ENCODE measurements at regions not wholly inside any gene's neighbourhood (a gene's known extent, or its start where the extent isn't known, plus 50 kb on each side); places are given as distances from the start of the nearest gene placed in this dataset.

- 24% methylated on average over 3 of the region's 3 CpGs for WGBS, 2 donors
- intact Hi-C loops (cut with DNase I; ENCODE audit: low total_unique reads): no loop called here
- no peak for TF ChIP-seq POLR2A (IDR thresholded peaks at IDR 0.05)
- TF ChIP-seq, protein P1, sequence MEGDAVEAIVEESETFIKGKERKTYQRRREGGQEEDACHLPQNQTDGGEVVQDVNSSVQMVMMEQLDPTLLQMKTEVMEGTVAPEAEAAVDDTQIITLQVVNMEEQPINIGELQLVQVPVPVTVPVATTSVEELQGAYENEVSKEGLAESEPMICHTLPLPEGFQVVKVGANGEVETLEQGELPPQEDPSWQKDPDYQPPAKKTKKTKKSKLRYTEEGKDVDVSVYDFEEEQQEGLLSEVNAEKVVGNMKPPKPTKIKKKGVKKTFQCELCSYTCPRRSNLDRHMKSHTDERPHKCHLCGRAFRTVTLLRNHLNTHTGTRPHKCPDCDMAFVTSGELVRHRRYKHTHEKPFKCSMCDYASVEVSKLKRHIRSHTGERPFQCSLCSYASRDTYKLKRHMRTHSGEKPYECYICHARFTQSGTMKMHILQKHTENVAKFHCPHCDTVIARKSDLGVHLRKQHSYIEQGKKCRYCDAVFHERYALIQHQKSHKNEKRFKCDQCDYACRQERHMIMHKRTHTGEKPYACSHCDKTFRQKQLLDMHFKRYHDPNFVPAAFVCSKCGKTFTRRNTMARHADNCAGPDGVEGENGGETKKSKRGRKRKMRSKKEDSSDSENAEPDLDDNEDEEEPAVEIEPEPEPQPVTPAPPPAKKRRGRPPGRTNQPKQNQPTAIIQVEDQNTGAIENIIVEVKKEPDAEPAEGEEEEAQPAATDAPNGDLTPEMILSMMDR (IDR thresholded peaks at IDR 0.05): no peak
- no peak for DNase-seq (ENCODE audit: low spot score in 2 of 2)
- no peak overlapping the region for H3K4me3 ChIP-seq (ENCODE audit: low read depth, poor library complexity, severe bottlenecking)
Observed at GRCh38 chr3:191882289-191882688, 421.3 kb downstream of the PYDC2 start.

GRCh38 chr3:191884132-191884531, 423.2 kb downstream of the PYDC2 start:
- no peak for DNase-seq (ENCODE audit: low spot score in 2 of 2)
- no peak for TF ChIP-seq POLR2A (IDR thresholded peaks at IDR 0.05)
- TF ChIP-seq, protein P1 (IDR thresholded peaks at IDR 0.05): no peak
- intact Hi-C loops (cut with DNase I; ENCODE audit: low total_unique reads): no loop called here
- H3K4me3 ChIP-seq (ENCODE audit: low read depth, poor library complexity, severe bottlenecking): no peak overlapping the region

DNA sequence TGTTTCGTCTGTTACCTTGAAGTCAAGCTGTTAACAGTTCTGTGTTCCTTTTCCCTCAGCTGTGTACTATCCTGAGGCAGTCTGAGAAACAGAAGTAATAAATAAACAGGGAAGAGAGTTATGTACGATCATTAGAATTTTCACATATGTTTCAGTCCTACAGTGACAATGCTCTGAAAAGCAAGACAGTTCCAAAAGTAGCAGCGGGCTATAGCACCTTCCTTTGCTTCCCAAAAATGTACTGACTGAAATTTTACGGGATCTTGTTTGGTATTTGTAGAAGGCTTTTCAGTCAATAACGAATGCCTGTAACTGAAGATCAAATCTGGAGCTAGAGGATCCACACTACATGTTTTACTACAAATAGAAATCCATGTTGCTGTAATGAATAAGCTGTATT, 428.1 kb downstream of the PYDC2 start:
- 52 to 62% methylated on average over 5 of the region's 5 CpGs for whole genome bisulfite sequencing, 2 donors
- DNase-seq (ENCODE audit: low spot score in 2 of 2): no peak
- no peak overlapping the region for H3K4me3 ChIP-seq (ENCODE audit: low read depth, poor library complexity, severe bottlenecking)
- TF ChIP-seq, protein P1 (IDR thresholded peaks at IDR 0.05): no peak
- no peak for TF ChIP-seq POLR2A (IDR thresholded peaks at IDR 0.05)
- intact Hi-C loops (cut with DNase I; ENCODE audit: low total_unique reads): no loop called here

GRCh38 chr3:191889756-191890155, 428.8 kb downstream of the PYDC2 start:
- H3K4me3 ChIP-seq (ENCODE audit: low read depth, poor library complexity, severe bottlenecking): no peak overlapping the region
- intact Hi-C loops (cut with DNase I; ENCODE audit: low total_unique reads): no loop called here
- TF ChIP-seq, protein P1 (IDR thresholded peaks at IDR 0.05): no peak
- TF ChIP-seq POLR2A (IDR thresholded peaks at IDR 0.05): no peak
- DNase-seq (ENCODE audit: low spot score in 2 of 2): no peak
- WGBS, 2 donors: 58 to 65% methylated on average over 1 of the region's 1 CpG

GRCh38 chr3:191894406-191894805, 433.4 kb downstream of the PYDC2 start:
- intact Hi-C loops (cut with DNase I; ENCODE audit: low total_unique reads): no loop called here
- TF ChIP-seq POLR2A (IDR thresholded peaks at IDR 0.05): no peak
- TF ChIP-seq, protein P1 (IDR thresholded peaks at IDR 0.05): no peak
- no peak for DNase-seq (ENCODE audit: low spot score in 2 of 2)
- 29 to 46% methylated on average over 1 of the region's 1 CpG for WGBS, 2 donors
- H3K4me3 ChIP-seq (ENCODE audit: low read depth, poor library complexity, severe bottlenecking): no peak overlapping the region

- no peak overlapping the region for H3K4me3 ChIP-seq (ENCODE audit: low read depth, poor library complexity, severe bottlenecking)
- TF ChIP-seq, protein P1 (IDR thresholded peaks at IDR 0.05): no peak
- TF ChIP-seq POLR2A (IDR thresholded peaks at IDR 0.05): no peak
- no peak for DNase-seq (ENCODE audit: low spot score in 2 of 2)
- WGBS, 2 donors: 73 to 76% methylated on average over 2 of the region's 2 CpGs
- intact Hi-C loops (cut with DNase I; ENCODE audit: low total_unique reads): no loop called here
Observed at GRCh38 chr3:191901741-191902140, 440.8 kb downstream of the PYDC2 start.

Measured in lower leg skin (tissue), 4 donors.